GM10266 (cell line): ENCODE measurements at regions not wholly inside any gene's neighbourhood (a gene's known extent, or its start where the extent isn't known, plus 50 kb on each side); places are given as distances from the start of the nearest gene placed in this dataset.
"Not testable (repeated sequence)": the region's sequence is repeated elsewhere in the genome, so short reads cannot be mapped to it uniquely, and the experiment has no call there.

Experiments
- DNase-seq: peaks from one replicate; pipeline ENCODE4 v3.0.0; 2012; ENCODE audit errors: extremely low spot score
- CTCF ChIP-seq: IDR thresholded peaks from 2 replicates; pipeline ENCODE4 v1.5.1; 2012; ENCODE audit warnings: mild to moderate bottlenecking, low read depth; ENCODE audit not compliant: control insufficient read depth, insufficient read depth; ENCODE audit errors: missing control alignments

GRCh38 chr1:221575605-221576004, 166.3 kb downstream of the DUSP10 start:
- no peak for DNase-seq
- no peak for TF ChIP-seq CTCF

GRCh38 chr1:221576268-221576667, 165.6 kb downstream of the DUSP10 start:
- no peak for DNase-seq
- TF ChIP-seq CTCF = no peak

- TF ChIP-seq CTCF = no peak
- DNase-seq = no peak
These were observed 158.4 kb downstream of the DUSP10 start for GRCh38 chr1:221583465-221583864.

- not testable (repeated sequence) for DNase-seq
These were observed 154.9 kb downstream of the DUSP10 start for GRCh38 chr1:221587013-221587412.

GRCh38 chr1:221591250-221591649, 150.6 kb downstream of the DUSP10 start:
- DNase-seq = not testable (repeated sequence)

- no peak for DNase-seq
- TF ChIP-seq CTCF = no peak
These were observed 147.3 kb downstream of the DUSP10 start for GRCh38 chr1:221594576-221594975.

- no peak for DNase-seq
- no peak for TF ChIP-seq CTCF
These were observed 143.8 kb downstream of the DUSP10 start for GRCh38 chr1:221598122-221598521.

- no peak for TF ChIP-seq CTCF
- no peak for DNase-seq
These were observed 140.7 kb downstream of the DUSP10 start for GRCh38 chr1:221601166-221601565.
